HCT116 (cell line): ENCODE measurements at regions not wholly inside any gene's neighbourhood (a gene's known extent, or its start where the extent isn't known, plus 50 kb on each side); places are given as distances from the start of the nearest gene placed in this dataset.

ENCODE experiments used
- ATAC-seq: fragments of 200-7000 bp; cut with Tn5 transposase; 2 replicates; pipeline ENCODE4 v1.9.1; 2020; ENCODE audit warnings: mild to moderate bottlenecking, moderate library complexity
- BruUV-seq: library from RNA; stranded (reverse); fragments of 400-500 nt; replicated peaks from 2 replicates; lab custom pipeline; 2021; lab: Mats Ljungman, UMichigan
- CTCF ChIA-PET: fragments of 300-600 bp; sonication (Branson Sonifier 250); formaldehyde crosslinking; loops from one replicate; lab custom pipeline; 2021; ENCODE audit warnings: antibody characterized with exemption; lab: Charles Lee
- POLR2A ChIA-PET: fragments of 300-600, 350-600 bp; sonication (Branson Sonifier 250); formaldehyde crosslinking; loops from one replicate; lab custom pipeline; 2021; ENCODE audit warnings: antibody characterized with exemption; lab: Charles Lee
- RAD21 ChIA-PET, 2 experiments: fragments of 300-600 bp; sonication (Branson Sonifier 250); formaldehyde crosslinking; loops; one replicate each; lab custom pipeline; 2023; ENCODE audit warnings: low total read pairs in 2 of 2; ENCODE audit not compliant: uncharacterized antibody in 2 of 2, unreplicated experiment in 2 of 2, low non-redundant PET in 1 of 2; lab: Charles Lee
- DNase-seq: peaks from one replicate; pipeline ENCODE4 v3.0.0-alpha.2; 2010; ENCODE audit warnings: low read depth, low spot score
- H2AFZ ChIP-seq: fragments of 200-600 bp; shearing (Covaris generic), sonication (generic); 2 replicates; pipeline ENCODE4 v1.6.1; 2017; ENCODE audit warnings: low read depth, mixed run types, mixed read lengths, antibody characterized with exemption, low read length; ENCODE audit not compliant: poor library complexity, severe bottlenecking
- H3K27ac ChIP-seq: 2 replicates; pipeline ENCODE4 v1.5.1; 2012; ENCODE audit warnings: low read depth, low read length
- H3K27me3 ChIP-seq: fragments of 200-600 bp; sonication (generic); 2 replicates; pipeline ENCODE4 v1.6.1; 2016; ENCODE audit warnings: mixed run types, low read length, mixed read lengths; ENCODE audit not compliant: insufficient read depth
- H3K36me3 ChIP-seq, 2 experiments: fragments of 200-500 bp in 1 of 2; fragments of 200-600 bp in 1 of 2; sonication (Bioruptor generic) in 1 of 2; sonication (generic) in 1 of 2; 2 replicates each; pipeline versions ENCODE4 v1.5.1 to v1.6.1; 2014 to 2016; ENCODE audit warnings: low read length in 2 of 2, inconsistent platforms in 1 of 2, mixed read lengths in 1 of 2, mixed run types in 1 of 2; ENCODE audit not compliant: insufficient read depth in 2 of 2, control insufficient read depth in 1 of 2
- H3K4me1 ChIP-seq, 2 experiments: fragments of 200-600 bp in 1 of 2; sonication (generic) in 1 of 2; 2 replicates each; pipeline versions ENCODE4 v1.5.1 to v1.6.1; 2012 to 2017; ENCODE audit warnings: low read length in 2 of 2, inconsistent platforms in 1 of 2, mild to moderate bottlenecking in 1 of 2, mixed read lengths in 1 of 2, mixed run types in 1 of 2, moderate library complexity in 1 of 2; ENCODE audit not compliant: insufficient read depth in 2 of 2, control insufficient read depth in 1 of 2
- H3K4me2 ChIP-seq: fragments of 200-600 bp; sonication (generic); 2 replicates; pipeline ENCODE4 v1.6.1; 2017; ENCODE audit warnings: mixed run types, low read length, mixed read lengths
- H3K4me3 ChIP-seq, 2 experiments: fragments of 200-600 bp in 1 of 2; sonication (generic) in 1 of 2; replicated peaks in 1 of 2; 2 replicates each; pipeline ENCODE4 v1.5.1; 2011 to 2016; ENCODE audit warnings: low read length in 2 of 2, control low read depth in 1 of 2, low read depth in 1 of 2, mild to moderate bottlenecking in 1 of 2, mixed read lengths in 1 of 2, mixed run types in 1 of 2
- H3K79me2 ChIP-seq: fragments of 200-600 bp; sonication (generic); 2 replicates; pipeline ENCODE4 v1.6.1; 2017; ENCODE audit warnings: mild to moderate bottlenecking, mixed run types, low read length, moderate library complexity, mixed read lengths; ENCODE audit not compliant: insufficient read depth
- H3K9ac ChIP-seq: fragments of 200-600 bp; sonication (generic); 2 replicates; pipeline ENCODE4 v1.6.1; 2016; ENCODE audit warnings: low read length, mixed read lengths
- H3K9me2 ChIP-seq: fragments of 200-600 bp; sonication (generic), shearing (Covaris generic); 2 replicates; pipeline ENCODE4 v1.6.1; 2017; ENCODE audit warnings: mixed run types, mild to moderate bottlenecking, moderate library complexity; ENCODE audit not compliant: insufficient read depth
- H3K9me3 ChIP-seq, 2 experiments: fragments of 200-500 bp in 1 of 2; fragments of 200-600 bp in 1 of 2; sonication (Bioruptor generic) in 1 of 2; sonication (generic) in 1 of 2; 2 replicates each; pipeline ENCODE4 v1.6.1; 2014 to 2017; ENCODE audit warnings: low read length in 2 of 2, mixed read lengths in 2 of 2, inconsistent platforms in 1 of 2, low read depth in 1 of 2, mild to moderate bottlenecking in 1 of 2, mixed run types in 1 of 2, moderate library complexity in 1 of 2; ENCODE audit not compliant: control insufficient read depth in 1 of 2, insufficient read depth in 1 of 2
- H4K20me1 ChIP-seq: fragments of 200-600 bp; sonication (generic), shearing (Covaris generic); 2 replicates; pipeline ENCODE4 v1.6.1; 2017; ENCODE audit warnings: mixed run types, mild to moderate bottlenecking, moderate library complexity; ENCODE audit not compliant: insufficient read depth
- CEBPB ChIP-seq: IDR thresholded peaks from 2 replicates; pipeline ENCODE4 v1.6.1; 2012; ENCODE audit warnings: low read depth
- CTCF ChIP-seq, 3 experiments: fragments of 200-600 bp in 1 of 3; sonication (generic) in 1 of 3; IDR thresholded peaks in 2 of 3; conservative IDR thresholded peaks in 1 of 3; 2 replicates each; pipeline ENCODE4 v1.5.1; 2012 to 2017; ENCODE audit warnings: low read depth in 2 of 3, low read length in 2 of 3, antibody characterized with exemption in 1 of 3, borderline replicate concordance in 1 of 3, control low read depth in 1 of 3, mild to moderate bottlenecking in 1 of 3, mixed read lengths in 1 of 3, mixed run types in 1 of 3, moderate library complexity in 1 of 3; ENCODE audit not compliant: insufficient read depth in 1 of 3
- EGR1 ChIP-seq: IDR thresholded peaks from 2 replicates; pipeline ENCODE4 v1.6.1; 2012; ENCODE audit warnings: low read depth
- ELF1 ChIP-seq: IDR thresholded peaks from 2 replicates; pipeline ENCODE4 v1.6.1; 2012; ENCODE audit warnings: low read depth, borderline replicate concordance
- EZH2 ChIP-seq: fragments of 200-600 bp; sonication (generic); IDR thresholded peaks from 2 replicates; pipeline ENCODE4 v1.6.1; 2017; ENCODE audit warnings: antibody characterized with exemption, mixed run types
- EZH2phosphoT487 ChIP-seq: fragments of 200-600 bp; IDR thresholded peaks from 2 replicates; pipeline ENCODE4 v1.6.1; 2018; ENCODE audit warnings: antibody characterized with exemption, borderline replicate concordance
- JUND ChIP-seq: IDR thresholded peaks from 2 replicates; pipeline ENCODE4 v1.6.1; 2012
- MAX ChIP-seq: IDR thresholded peaks from 2 replicates; pipeline ENCODE4 v1.6.1; 2012
- POLR2A ChIP-seq: IDR thresholded peaks from 2 replicates; pipeline ENCODE4 v1.7.0; 2011; ENCODE audit warnings: borderline replicate concordance; ENCODE audit not compliant: insufficient read depth, insufficient read length; ENCODE audit errors: extremely low read depth
- POLR2AphosphoS5 ChIP-seq: IDR thresholded peaks from 2 replicates; pipeline ENCODE4 v1.6.1; 2011; ENCODE audit warnings: mild to moderate bottlenecking, low read depth, low read length, moderate library complexity
- RAD21 ChIP-seq: IDR thresholded peaks from 2 replicates; pipeline ENCODE4 v1.6.1; 2012; ENCODE audit warnings: low read depth, mild to moderate bottlenecking
- SIN3A ChIP-seq: IDR thresholded peaks from 2 replicates; pipeline ENCODE4 v1.6.1; 2012; ENCODE audit warnings: low read depth
- SP1 ChIP-seq: IDR thresholded peaks from 2 replicates; pipeline ENCODE4 v1.6.1; 2012; ENCODE audit warnings: low read depth
- SRF ChIP-seq: IDR thresholded peaks from 2 replicates; pipeline ENCODE4 v1.6.1; 2012; ENCODE audit warnings: low read depth
- TCF7L2 ChIP-seq: IDR thresholded peaks from 2 replicates; pipeline ENCODE4 v1.7.0; 2011; ENCODE audit warnings: borderline replicate concordance, inconsistent platforms; ENCODE audit not compliant: insufficient read depth, insufficient read length; ENCODE audit errors: extremely low read depth
- YY1 ChIP-seq: IDR thresholded peaks from 2 replicates; pipeline ENCODE4 v1.6.1; 2011; ENCODE audit warnings: low read length, low read depth, moderate library complexity, mild to moderate bottlenecking; ENCODE audit not compliant: insufficient replicate concordance; ENCODE audit errors: extremely low read depth
- ZBTB33 ChIP-seq: IDR thresholded peaks from 2 replicates; pipeline ENCODE4 v1.6.1; 2011; ENCODE audit warnings: mild to moderate bottlenecking, low read length, moderate library complexity; ENCODE audit not compliant: insufficient replicate concordance; ENCODE audit errors: extremely low read depth
- ZNF274 ChIP-seq: fragments of 200-500 bp; sonication (Bioruptor generic); IDR thresholded peaks from 2 replicates; pipeline ENCODE4 v1.6.1; 2014; ENCODE audit warnings: mild to moderate bottlenecking, low read depth, low read length, inconsistent platforms
- intact Hi-C: fragments of 100-400 bp; cut with micrococcal nuclease; formaldehyde crosslinking; loops from 2 replicates; pipeline ENCODE4 v1.10.0; 2022
- TF ChIP-seq, protein P1 (sequence below): IDR thresholded peaks from 2 replicates; pipeline ENCODE4 v1.6.1; 2012

GRCh38 chr10:4137299-4137698 lies 352.3 kb upstream of the KLF6 start:
- H3K4me2 ChIP-seq: no peak overlapping the region
- H3K9me2 ChIP-seq: no peaks in the 10 kb centered on the region
- DNase-seq (no peak), ATAC-seq (no peak)
- peaks cover 0 to 6% of the 10 kb centered on the region in 2 experiments; a peak in 3 of 4 replicates for H3K4me1 ChIP-seq
- ChIA-PET CTCF (no interaction called here), POLR2A (no interaction called here), RAD21 (no interaction called here)
- no TSS peak for BruUV-seq
- no peaks in the 10 kb centered on the region for H3K27me3 ChIP-seq
- TF ChIP-seq TCF7L2: no peak
- no peak for TF ChIP-seq EGR1
- no peak for TF ChIP-seq ZBTB33
- TF ChIP-seq SP1: no peak
- no peak for TF ChIP-seq MAX
- TF ChIP-seq, protein P1, sequence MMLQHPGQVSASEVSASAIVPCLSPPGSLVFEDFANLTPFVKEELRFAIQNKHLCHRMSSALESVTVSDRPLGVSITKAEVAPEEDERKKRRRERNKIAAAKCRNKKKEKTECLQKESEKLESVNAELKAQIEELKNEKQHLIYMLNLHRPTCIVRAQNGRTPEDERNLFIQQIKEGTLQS: no peak
- TF ChIP-seq EZH2phosphoT487: no peak
- no peak for TF ChIP-seq JUND
- no peak for TF ChIP-seq SRF
- TF ChIP-seq SIN3A: no peak
- TF ChIP-seq EZH2: no peak
- TF ChIP-seq ZNF274: no peak
- TF ChIP-seq CEBPB: no peak
- TF ChIP-seq POLR2AphosphoS5: no peak
- no peak for TF ChIP-seq POLR2A
- TF ChIP-seq YY1: no peak
- TF ChIP-seq ELF1: no peak
- TF ChIP-seq CTCF (IDR thresholded peaks at IDR 0.05 in 2 of 3, conservative IDR thresholded peaks at IDR 0.05 in 1 of 3; ENCODE audit: borderline replicate concordance in 1 of 3, insufficient read depth in 1 of 3, low read depth in 2 of 3, low read length in 2 of 3): no peak
- TF ChIP-seq RAD21: no peak
- H3K9me3 ChIP-seq: no peaks in the 10 kb centered on the region; a peak in 1 of 4 replicates
- H3K4me3 ChIP-seq: no peak overlapping the region
- H3K36me3 ChIP-seq: no peaks in the 10 kb centered on the region
- H2AFZ ChIP-seq: no peak overlapping the region
- no peaks in the 10 kb centered on the region for H3K79me2 ChIP-seq
- no peak overlapping the region for H3K9ac ChIP-seq
- intact Hi-C loops: no loop called here
- no peak overlapping the region for H3K27ac ChIP-seq
- no peaks in the 10 kb centered on the region for H4K20me1 ChIP-seq
